K562 (cell line): ENCODE measurements at regions not wholly inside any gene's neighbourhood (a gene's known extent, or its start where the extent isn't known, plus 50 kb on each side); places are given as distances from the start of the nearest gene placed in this dataset.

Experiments used
- ARID1B ChIP-seq: fragments of 450-650 bp; IDR thresholded peaks from 2 replicates; pipeline ENCODE4 v1.6.1; 2016; ENCODE audit warnings: antibody characterized with exemption, mild to moderate bottlenecking, inconsistent platforms
- COPS2 ChIP-seq: fragments of 450-650 bp; conservative IDR thresholded peaks from 2 replicates; pipeline ENCODE4 v1.6.1; 2016; ENCODE audit warnings: mild to moderate bottlenecking, moderate library complexity
- CREBBP ChIP-seq: IDR thresholded peaks from one replicate; pipeline ENCODE4 v1.6.1; 2012; ENCODE audit warnings: low read depth, mild to moderate bottlenecking, control low read depth, inconsistent platforms, low read length
- CSDE1 ChIP-seq, 2 experiments: fragments of 450-650 bp; IDR thresholded peaks; 2 replicates each; pipeline ENCODE4 v1.6.1; 2016; ENCODE audit warnings: mild to moderate bottlenecking in 1 of 2
- ELF2 ChIP-seq: fragments of 250-450 bp; sonication (Bioruptor Pico); IDR thresholded peaks from 2 replicates; pipeline ENCODE4 v1.5.0; 2021; ENCODE audit warnings: mild to moderate bottlenecking
- ID3 ChIP-seq, 2 experiments: fragments of 250-450 bp in 1 of 2; fragments of 450-650 bp in 1 of 2; sonication (Bioruptor Pico) in 1 of 2; IDR thresholded peaks; 2 replicates each; pipeline versions ENCODE4 v1.6.1 to v1.8.0; 2016 to 2021; ENCODE audit warnings: mild to moderate bottlenecking in 2 of 2, moderate library complexity in 2 of 2, missing compliant biosample characterization in 1 of 2, missing genetic modification characterization in 1 of 2
- ILF3 ChIP-seq: fragments of 450-650 bp; IDR thresholded peaks from 2 replicates; pipeline ENCODE4 v1.6.1; 2018; ENCODE audit warnings: antibody characterized with exemption, mild to moderate bottlenecking, moderate library complexity, borderline replicate concordance
- IRF1 ChIP-seq: sonication (generic); formaldehyde crosslinking; IDR thresholded peaks from 2 replicates; pipeline ENCODE4 v1.8.0; 2022; ENCODE audit warnings: missing genetic modification reagents, mild to moderate bottlenecking, borderline replicate concordance
- LARP7 ChIP-seq: fragments of 450-650 bp; IDR thresholded peaks from 2 replicates; pipeline ENCODE4 v1.6.1; 2016
- MBD2 ChIP-seq: sonication (generic); IDR thresholded peaks from 2 replicates; pipeline ENCODE4 v1.6.1; 2016; ENCODE audit warnings: low read depth, borderline replicate concordance
- MTF1 ChIP-seq: fragments of 250-450 bp; sonication (Bioruptor Pico); IDR thresholded peaks from 2 replicates; pipeline ENCODE4 v1.9.0; 2021; ENCODE audit warnings: moderate library complexity, mild to moderate bottlenecking, inconsistent platforms, borderline replicate concordance
- NR2C2 ChIP-seq, 2 experiments: fragments of 200-800 bp in 1 of 2; sonication (Bioruptor generic) in 1 of 2; sonication (generic) in 1 of 2; formaldehyde crosslinking in 1 of 2; IDR thresholded peaks; 2 replicates each; pipeline versions ENCODE4 v1.6.1 to v1.8.0; 2016 to 2022; ENCODE audit warnings: mild to moderate bottlenecking in 1 of 2, missing compliant biosample characterization in 1 of 2, missing genetic modification characterization in 1 of 2, missing genetic modification reagents in 1 of 2
- POU5F1 ChIP-seq: fragments of 150-350 bp; IDR thresholded peaks from 2 replicates; pipeline ENCODE4 v1.6.1; 2014; ENCODE audit warnings: borderline replicate concordance, low read length, low read depth, mild to moderate bottlenecking; ENCODE audit not compliant: partially characterized antibody
- RBBP5 ChIP-seq: fragments of 200-600 bp; sonication (generic); IDR thresholded peaks from 2 replicates; pipeline ENCODE4 v1.6.1; 2012; ENCODE audit warnings: borderline replicate concordance, mild to moderate bottlenecking, low read length, control low read depth, inconsistent platforms; ENCODE audit not compliant: insufficient read depth, poor library complexity, severe bottlenecking
- STAT6 ChIP-seq: sonication (generic); formaldehyde crosslinking; IDR thresholded peaks from 2 replicates; pipeline ENCODE4 v1.8.1; 2023; ENCODE audit warnings: mild to moderate bottlenecking, missing genetic modification reagents
- THRA ChIP-seq: fragments of 450-650 bp; IDR thresholded peaks from 2 replicates; pipeline ENCODE4 v1.6.1; 2017; ENCODE audit warnings: mild to moderate bottlenecking, moderate library complexity
- THRAP3 ChIP-seq: fragments of 450-650 bp; IDR thresholded peaks from 2 replicates; pipeline ENCODE4 v1.6.1; 2016; ENCODE audit warnings: mild to moderate bottlenecking, inconsistent platforms, borderline replicate concordance
- U2AF2 ChIP-seq: fragments of 200-400 bp; formaldehyde crosslinking; optimal IDR thresholded peaks from 2 replicates; pipeline ENCODE3; 2017; ENCODE audit warnings: low read depth, mild to moderate bottlenecking, low read length
- ZKSCAN8 ChIP-seq: fragments of 200-800 bp; sonication (Bioruptor generic); IDR thresholded peaks from 2 replicates; pipeline ENCODE4 v1.6.1; 2016; ENCODE audit warnings: missing genetic modification characterization, missing compliant biosample characterization
- ZNF263 ChIP-seq: sonication (generic); formaldehyde crosslinking; IDR thresholded peaks from 2 replicates; pipeline ENCODE4 v1.8.0; 2022; ENCODE audit warnings: mild to moderate bottlenecking, missing genetic modification reagents, borderline replicate concordance
- ZNF551 ChIP-seq: fragments of 250-450 bp; sonication (Bioruptor Pico); IDR thresholded peaks from 2 replicates; pipeline ENCODE4 v1.5.0; 2021; ENCODE audit warnings: mild to moderate bottlenecking, moderate library complexity

GRCh38 chr6:86683132-86683908 lies 254.0 kb upstream of the HTR1E start (continued):
- TF ChIP-seq LARP7 = no peak
- TF ChIP-seq ZNF263 (CRISPR knock-in tag) = no peak
- TF ChIP-seq IRF1 = no peak
- peak; percentile 99 for TF ChIP-seq ARID1B
- no peak for TF ChIP-seq MTF1
- no peak for TF ChIP-seq THRA
- no peak for TF ChIP-seq COPS2
- no peak for TF ChIP-seq THRAP3
- no peak for TF ChIP-seq ILF3
- no peak for TF ChIP-seq RBBP5
- TF ChIP-seq MBD2 = peak; percentile 71
- no peak for TF ChIP-seq POU5F1
- no peak for TF ChIP-seq ZNF551 (CRISPR knock-in tag)
- TF ChIP-seq U2AF2 = no peak
- 0 out of 4 replicates have a peak, but pooled peaks of 1 of the 2 experiments have one; percentile 14 for TF ChIP-seq CSDE1 (IDR thresholded peaks at IDR 0.05)
- TF ChIP-seq STAT6 = no peak
- TF ChIP-seq CREBBP = no peak
- no peak for TF ChIP-seq ID3 (CRISPR knock-in tag; IDR thresholded peaks at IDR 0.05)
- peak; percentile 93 for TF ChIP-seq ID3 (tag; IDR thresholded peaks at IDR 0.05)
- TF ChIP-seq NR2C2 (CRISPR knock-in tag; IDR thresholded peaks at IDR 0.05) = no peak
- TF ChIP-seq NR2C2 (tag; IDR thresholded peaks at IDR 0.05) = peak; percentile 88
- TF ChIP-seq ZKSCAN8 (CRISPR knock-in tag) = 0 out of 2 replicates have a peak, but pooled peaks have one; percentile 64
- no peak; the same call in 1 of the 2 replicates for TF ChIP-seq ELF2 (CRISPR knock-in tag)
